Hepatocyte (in vitro differentiated cells): ENCODE measurements at regions not wholly inside any gene's neighbourhood (a gene's known extent, or its start where the extent isn't known, plus 50 kb on each side); places are given as distances from the start of the nearest gene placed in this dataset.

Source experiments
- EZH2 ChIP-seq: fragments of 200-600 bp; sonication (generic); IDR thresholded peaks from 2 replicates; pipeline ENCODE4 v1.6.1; 2016; ENCODE audit warnings: antibody characterized with exemption, mild to moderate bottlenecking, borderline replicate concordance
- TF ChIP-seq, protein P1 (sequence below): fragments of 200-600 bp; sonication (generic); IDR thresholded peaks from 2 replicates; pipeline ENCODE4 v1.5.1; 2016; ENCODE audit warnings: antibody characterized with exemption, mild to moderate bottlenecking; ENCODE audit not compliant: poor library complexity

DNA sequence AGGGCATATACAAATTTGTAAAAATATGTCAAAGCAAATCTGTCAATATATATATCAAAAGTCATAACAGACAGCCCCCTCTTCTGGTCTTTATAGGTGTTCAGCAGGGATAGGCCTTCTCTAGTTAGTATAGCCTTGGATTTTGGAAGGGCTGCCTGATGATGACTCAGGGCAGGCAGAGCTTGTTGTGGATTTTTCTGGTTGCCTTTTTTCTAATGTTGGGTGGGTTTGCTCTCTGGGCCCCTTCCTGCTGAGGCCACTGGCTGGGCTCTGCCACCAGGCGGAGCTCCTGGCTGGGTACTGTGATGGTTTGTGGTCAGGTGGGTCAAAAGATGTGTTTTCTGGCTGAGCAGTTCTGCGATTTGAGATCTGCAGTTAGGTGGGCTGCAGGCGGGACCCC, 294.2 kb downstream of the GRIA2 start:
- no peak for TF ChIP-seq EZH2
- TF ChIP-seq, protein P1, sequence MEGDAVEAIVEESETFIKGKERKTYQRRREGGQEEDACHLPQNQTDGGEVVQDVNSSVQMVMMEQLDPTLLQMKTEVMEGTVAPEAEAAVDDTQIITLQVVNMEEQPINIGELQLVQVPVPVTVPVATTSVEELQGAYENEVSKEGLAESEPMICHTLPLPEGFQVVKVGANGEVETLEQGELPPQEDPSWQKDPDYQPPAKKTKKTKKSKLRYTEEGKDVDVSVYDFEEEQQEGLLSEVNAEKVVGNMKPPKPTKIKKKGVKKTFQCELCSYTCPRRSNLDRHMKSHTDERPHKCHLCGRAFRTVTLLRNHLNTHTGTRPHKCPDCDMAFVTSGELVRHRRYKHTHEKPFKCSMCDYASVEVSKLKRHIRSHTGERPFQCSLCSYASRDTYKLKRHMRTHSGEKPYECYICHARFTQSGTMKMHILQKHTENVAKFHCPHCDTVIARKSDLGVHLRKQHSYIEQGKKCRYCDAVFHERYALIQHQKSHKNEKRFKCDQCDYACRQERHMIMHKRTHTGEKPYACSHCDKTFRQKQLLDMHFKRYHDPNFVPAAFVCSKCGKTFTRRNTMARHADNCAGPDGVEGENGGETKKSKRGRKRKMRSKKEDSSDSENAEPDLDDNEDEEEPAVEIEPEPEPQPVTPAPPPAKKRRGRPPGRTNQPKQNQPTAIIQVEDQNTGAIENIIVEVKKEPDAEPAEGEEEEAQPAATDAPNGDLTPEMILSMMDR = peak; percentile 46
